Choroid plexus epithelial cell (primary cell): ENCODE measurements at regions not wholly inside any gene's neighbourhood (a gene's known extent, or its start where the extent isn't known, plus 50 kb on each side); places are given as distances from the start of the nearest gene placed in this dataset.
A peak's percentile ranks its signal among the peaks of the same experiment; 100 is the strongest.

Source experiments
- DNase-seq: peaks from one replicate; pipeline ENCODE4 v3.0.0-alpha.2; 2010; ENCODE audit warnings: low read depth
- H3K4me3 ChIP-seq: 2 replicates; pipeline ENCODE4 v1.5.1; 2011; ENCODE audit warnings: low read depth, mild to moderate bottlenecking, control low read depth, low read length, moderate library complexity
- CTCF ChIP-seq: conservative IDR thresholded peaks from 2 replicates; pipeline ENCODE4 v1.5.1; 2011; ENCODE audit warnings: low read depth, mild to moderate bottlenecking, control low read depth, inconsistent platforms, low read length, moderate library complexity

GRCh38 chr18:72692086-72692485 is 147.9 kb upstream of the CBLN2 start:
- H3K4me3 ChIP-seq: peak overlapping the region; percentile 7
- no peak for DNase-seq
- TF ChIP-seq CTCF: no peak

- no peak for DNase-seq
- H3K4me3 ChIP-seq: no peak overlapping the region
- no peak for TF ChIP-seq CTCF
These were observed 143.6 kb upstream of the CBLN2 start for GRCh38 chr18:72687736-72688135.

GRCh38 chr18:72675394-72675793 is 131.3 kb upstream of the CBLN2 start:
- no peak overlapping the region for H3K4me3 ChIP-seq
- no peak for DNase-seq
- no peak for TF ChIP-seq CTCF

GRCh38 chr18:72674710-72675109 is 130.6 kb upstream of the CBLN2 start:
- no peak overlapping the region for H3K4me3 ChIP-seq
- DNase-seq: no peak
- TF ChIP-seq CTCF: no peak

- H3K4me3 ChIP-seq: no peak overlapping the region
- no peak for DNase-seq
- no peak for TF ChIP-seq CTCF
These were observed 129.1 kb upstream of the CBLN2 start for GRCh38 chr18:72673242-72673641.

- TF ChIP-seq CTCF: peak; percentile 71
- DNase-seq: peak; percentile 74
These were observed 128.4 kb upstream of the CBLN2 start for GRCh38 chr18:72672364-72673184.

GRCh38 chr18:72667932-72668331 is 123.8 kb upstream of the CBLN2 start:
- no peak overlapping the region for H3K4me3 ChIP-seq
- no peak for DNase-seq
- TF ChIP-seq CTCF: no peak

More at GRCh38 chr18:72672364-72673184, 128.4 kb upstream of the CBLN2 start:
- no peak overlapping the region for H3K4me3 ChIP-seq
